HT-29 (cell line): ENCODE measurements at regions not wholly inside any gene's neighbourhood (a gene's known extent, or its start where the extent isn't known, plus 50 kb on each side); places are given as distances from the start of the nearest gene placed in this dataset.
"Not testable (repeated sequence)": the region's sequence is repeated elsewhere in the genome, so short reads cannot be mapped to it uniquely, and the experiment has no call there.

Experiments
- DNase-seq: peaks from one replicate; pipeline ENCODE4 v3.0.0-alpha.2; 2015; ENCODE audit warnings: low spot score

GRCh38 chr5:90134892-90135291 is 274.7 kb downstream of the CETN3 start:
- DNase-seq = no peak

GRCh38 chr5:90134381-90134780 is 275.2 kb downstream of the CETN3 start:
- DNase-seq = no peak

- DNase-seq = no peak
These were observed 275.6 kb downstream of the CETN3 start for GRCh38 chr5:90133941-90134340.

- no peak for DNase-seq
These were observed 278.0 kb downstream of the CETN3 start for GRCh38 chr5:90131383-90132133.

- DNase-seq = no peak
These were observed 281.0 kb downstream of the CETN3 start for GRCh38 chr5:90128551-90128950.

- DNase-seq = no peak
These were observed 290.0 kb downstream of the CETN3 start for GRCh38 chr5:90119531-90119971.

GRCh38 chr5:90117005-90117404 is 292.6 kb downstream of the CETN3 start:
- DNase-seq = no peak

GRCh38 chr5:90113108-90113507 is 296.4 kb downstream of the CETN3 start:
- no peak for DNase-seq

- DNase-seq = no peak
These were observed 297.4 kb downstream of the CETN3 start for GRCh38 chr5:90112033-90112692.

- no peak for DNase-seq
These were observed 298.1 kb downstream of the CETN3 start for GRCh38 chr5:90111364-90112032.

GRCh38 chr5:90109285-90109684 is 300.3 kb downstream of the CETN3 start:
- no peak for DNase-seq

- no peak for DNase-seq
These were observed 310.5 kb downstream of the CETN3 start for GRCh38 chr5:90099099-90099498.

- no peak for DNase-seq
These were observed 312.5 kb downstream of the CETN3 start for GRCh38 chr5:90097082-90097477.

GRCh38 chr5:90096415-90097081 is 313.0 kb downstream of the CETN3 start:
- peak; percentile 74 for DNase-seq

- no peak for DNase-seq
These were observed 314.1 kb downstream of the CETN3 start for GRCh38 chr5:90095292-90096060.

GRCh38 chr5:90093751-90094485 is 315.6 kb downstream of the CETN3 start:
- no peak for DNase-seq

- DNase-seq = no peak
These were observed 316.8 kb downstream of the CETN3 start for GRCh38 chr5:90092734-90093133.

- no peak for DNase-seq
These were observed 325.2 kb downstream of the CETN3 start for GRCh38 chr5:90084342-90084741.

- not testable (repeated sequence) for DNase-seq
These were observed 336.5 kb downstream of the CETN3 start for GRCh38 chr5:90073026-90073570.

GRCh38 chr5:90071656-90072055 is 337.9 kb downstream of the CETN3 start:
- no peak for DNase-seq
